ENCODE measurements at regions not wholly inside any gene's neighbourhood (a gene's known extent, or its start where the extent isn't known, plus 50 kb on each side); places are given as distances from the start of the nearest gene placed in this dataset.

DNA sequence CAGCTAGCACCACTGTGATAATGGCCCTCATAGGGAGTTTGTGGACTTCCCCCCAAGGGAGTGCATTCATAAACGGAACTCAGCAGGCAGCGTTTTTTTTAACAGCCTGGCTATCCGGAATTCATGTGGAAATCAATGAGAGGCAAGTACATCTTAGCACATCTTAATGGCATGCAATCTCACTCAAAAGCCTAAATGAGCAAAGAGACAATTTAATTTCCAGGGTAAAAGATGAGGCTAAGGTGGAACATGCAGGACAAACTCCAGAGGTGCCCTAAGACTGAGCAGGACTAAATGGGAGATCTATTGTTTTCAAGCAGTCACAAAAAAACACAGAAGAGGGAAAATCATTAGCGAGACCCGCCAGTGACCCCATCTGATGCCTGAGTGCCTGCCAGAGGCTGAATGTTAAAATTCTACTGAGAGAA, 243.5 kb upstream of the KCNIP4 start:
- H3K4me3 ChIP-seq (ENCODE audit: low read length) = no peak overlapping the region
- DNase-seq (ENCODE audit: low read depth, low spot score) = no peak
- H3K9me3 ChIP-seq (ENCODE audit: control insufficient read depth, insufficient read depth, low read length) = no peaks in the 10 kb centered on the region
- no peaks in the 10 kb centered on the region for H3K27me3 ChIP-seq (ENCODE audit: control insufficient read depth, insufficient read depth, low read length)
- H3K36me3 ChIP-seq (ENCODE audit: control insufficient read depth, insufficient read depth, low read length) = no peaks in the 10 kb centered on the region
- no peaks in the 10 kb centered on the region for H3K4me1 ChIP-seq (ENCODE audit: control insufficient read depth, insufficient read depth, low read length)
- no CpG with 5 or more reads among the region's 5 CpGs for WGBS (ENCODE audit: insufficient coverage, insufficient read length)
- no peak overlapping the region for H3K27ac ChIP-seq (ENCODE audit: low read length)

DNA sequence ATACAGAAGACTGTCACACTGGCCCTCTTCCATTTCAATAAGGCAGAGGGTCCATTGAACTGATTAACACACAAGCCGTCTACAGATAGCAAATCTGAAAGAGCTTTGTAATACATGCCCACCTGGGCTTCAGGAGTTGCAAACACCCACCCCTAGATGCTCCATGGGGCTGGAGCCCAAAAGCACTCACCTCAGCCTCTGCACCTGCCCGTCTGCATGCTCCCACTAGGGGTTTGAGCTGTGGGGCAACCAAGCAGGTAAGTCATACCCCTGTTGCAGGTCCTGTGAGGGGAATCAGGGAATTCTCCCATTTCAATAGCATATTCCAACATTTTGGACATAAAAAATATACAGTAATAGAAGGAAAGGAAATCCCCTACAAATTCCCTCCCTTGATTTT, 243.0 kb upstream of the KCNIP4 start:
- no CpG with 5 or more reads among the region's 2 CpGs for WGBS (ENCODE audit: insufficient coverage, insufficient read length)

DNA sequence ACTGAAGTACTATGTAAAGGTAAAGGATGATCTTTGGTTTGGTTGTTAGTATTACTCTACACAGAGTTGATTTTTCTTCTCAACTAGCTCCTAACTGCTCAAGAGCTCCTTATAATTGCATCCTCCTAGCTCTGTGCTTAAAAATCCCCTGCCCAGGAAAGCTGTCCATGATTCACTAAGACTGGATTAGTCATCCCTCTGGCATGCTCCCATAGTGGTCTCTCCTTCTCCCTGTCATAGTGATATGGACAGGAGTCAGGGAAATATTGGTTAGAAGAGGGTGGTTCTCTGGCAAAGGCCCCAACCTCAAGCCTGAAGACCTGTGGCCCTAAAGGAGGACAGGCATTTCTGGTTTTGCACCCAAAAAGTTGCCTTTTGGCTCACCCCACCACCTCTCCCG, 242.3 kb upstream of the KCNIP4 start:
- no peaks in the 10 kb centered on the region for H3K9me3 ChIP-seq (ENCODE audit: control insufficient read depth, insufficient read depth, low read length)
- no peaks in the 10 kb centered on the region for H3K4me1 ChIP-seq (ENCODE audit: control insufficient read depth, insufficient read depth, low read length)
- no peak overlapping the region for H3K27ac ChIP-seq (ENCODE audit: low read length)
- H3K27me3 ChIP-seq (ENCODE audit: control insufficient read depth, insufficient read depth, low read length) = no peaks in the 10 kb centered on the region
- no peaks in the 10 kb centered on the region for H3K36me3 ChIP-seq (ENCODE audit: control insufficient read depth, insufficient read depth, low read length)
- no CpG with 5 or more reads among the region's 1 CpG for WGBS (ENCODE audit: insufficient coverage, insufficient read length)
- H3K4me3 ChIP-seq (ENCODE audit: low read length) = no peak overlapping the region
- no peak for DNase-seq (ENCODE audit: low read depth, low spot score)

More for the DNA sequence above, 243.0 kb upstream of the KCNIP4 start:
- H3K36me3 ChIP-seq (ENCODE audit: control insufficient read depth, insufficient read depth, low read length) = no peaks in the 10 kb centered on the region
- no peak overlapping the region for H3K27ac ChIP-seq (ENCODE audit: low read length)
- H3K4me1 ChIP-seq (ENCODE audit: control insufficient read depth, insufficient read depth, low read length) = no peaks in the 10 kb centered on the region
- no peaks in the 10 kb centered on the region for H3K27me3 ChIP-seq (ENCODE audit: control insufficient read depth, insufficient read depth, low read length)
- DNase-seq (ENCODE audit: low read depth, low spot score) = no peak
- no peaks in the 10 kb centered on the region for H3K9me3 ChIP-seq (ENCODE audit: control insufficient read depth, insufficient read depth, low read length)
- no peak overlapping the region for H3K4me3 ChIP-seq (ENCODE audit: low read length)

DNA sequence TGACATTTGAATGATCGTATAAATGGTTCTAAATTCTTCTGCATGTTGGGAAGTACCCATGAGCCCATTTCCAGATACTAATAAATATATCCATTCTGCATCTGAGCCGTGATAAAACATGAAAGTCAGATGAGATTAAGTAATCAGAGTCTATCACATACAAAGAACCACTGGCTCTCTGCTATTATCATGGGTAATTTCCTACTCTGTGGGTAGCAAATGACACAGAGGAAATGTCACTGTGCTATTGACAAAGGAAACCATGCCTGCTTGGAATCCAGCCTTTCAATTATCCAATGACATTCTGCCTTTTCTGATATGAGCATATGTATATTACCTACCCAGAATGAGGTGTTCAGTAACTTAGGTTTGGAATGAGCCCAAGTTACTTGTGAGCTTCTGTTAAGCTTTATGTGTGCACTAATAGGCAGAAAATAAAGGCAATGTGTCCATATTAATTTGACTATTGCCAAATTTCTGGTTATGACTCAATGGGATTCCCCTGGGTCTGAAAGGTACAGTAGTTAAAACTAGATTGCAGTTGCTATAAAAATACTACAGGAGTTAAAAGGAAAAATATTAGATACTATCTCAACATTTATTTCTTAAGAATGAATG, 238.7 kb upstream of the KCNIP4 start:
- H3K4me3 ChIP-seq (ENCODE audit: low read length) = no peak overlapping the region
- H3K4me1 ChIP-seq (ENCODE audit: control insufficient read depth, insufficient read depth, low read length) = no peaks in the 10 kb centered on the region
- WGBS (ENCODE audit: insufficient coverage, insufficient read length) = no CpG with 5 or more reads among the region's 2 CpGs
- no peak overlapping the region for H3K27ac ChIP-seq (ENCODE audit: low read length)
- DNase-seq (ENCODE audit: low read depth, low spot score) = no peak
- no peaks in the 10 kb centered on the region for H3K9me3 ChIP-seq (ENCODE audit: control insufficient read depth, insufficient read depth, low read length)
- no peaks in the 10 kb centered on the region for H3K36me3 ChIP-seq (ENCODE audit: control insufficient read depth, insufficient read depth, low read length)
- no peaks in the 10 kb centered on the region for H3K27me3 ChIP-seq (ENCODE audit: control insufficient read depth, insufficient read depth, low read length)

GRCh38 chr4:22181736-22182135, 233.2 kb upstream of the KCNIP4 start:
- DNase-seq (ENCODE audit: low read depth, low spot score) = no peak
- H3K27ac ChIP-seq (ENCODE audit: low read length) = no peak overlapping the region
- H3K9me3 ChIP-seq (ENCODE audit: control insufficient read depth, insufficient read depth, low read length) = no peaks in the 10 kb centered on the region
- H3K36me3 ChIP-seq (ENCODE audit: control insufficient read depth, insufficient read depth, low read length) = no peaks in the 10 kb centered on the region
- H3K4me3 ChIP-seq (ENCODE audit: low read length) = no peak overlapping the region
- no peaks in the 10 kb centered on the region for H3K4me1 ChIP-seq (ENCODE audit: control insufficient read depth, insufficient read depth, low read length)
- H3K27me3 ChIP-seq (ENCODE audit: control insufficient read depth, insufficient read depth, low read length) = no peaks in the 10 kb centered on the region

DNA sequence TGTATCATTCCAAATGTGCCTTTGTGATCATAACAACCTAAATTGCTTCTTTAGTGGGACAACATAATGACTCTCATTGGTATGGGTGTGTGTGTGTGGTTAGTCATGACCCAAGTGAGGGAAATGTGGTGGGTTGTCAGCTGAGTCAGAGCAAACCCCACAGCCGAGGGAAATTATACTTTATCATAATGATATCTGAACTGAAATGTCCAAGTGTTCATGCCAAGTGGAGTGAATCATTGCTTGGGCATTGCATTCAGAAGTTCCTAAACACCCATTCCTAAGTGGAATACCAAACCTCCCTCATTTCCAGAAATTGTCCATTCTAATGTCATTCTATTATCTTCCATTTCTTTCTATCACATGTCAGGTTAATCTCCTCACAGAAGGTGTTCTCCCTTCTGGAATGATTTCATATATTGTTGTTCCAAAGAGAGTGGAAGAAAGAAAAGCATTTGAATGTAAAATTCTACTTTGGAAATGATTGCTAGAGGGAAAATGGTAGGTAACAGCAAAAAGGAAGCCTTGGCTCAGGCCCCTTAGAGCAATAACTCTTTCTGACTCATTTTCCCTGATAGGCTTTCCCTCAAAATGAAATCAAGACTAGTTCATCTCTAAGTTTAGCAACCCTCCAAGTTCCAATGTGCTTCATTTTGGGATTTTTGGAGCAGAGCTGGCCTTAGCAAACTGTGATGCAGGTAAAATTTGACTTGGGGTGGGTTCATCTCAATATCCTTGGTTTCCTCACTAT, 230.7 kb upstream of the KCNIP4 start:
- no peaks in the 10 kb centered on the region for H3K27me3 ChIP-seq (ENCODE audit: control insufficient read depth, insufficient read depth, low read length)
- no CpG with 5 or more reads among the region's 1 CpG for WGBS (ENCODE audit: insufficient coverage, insufficient read length)
- no peaks in the 10 kb centered on the region for H3K9me3 ChIP-seq (ENCODE audit: control insufficient read depth, insufficient read depth, low read length)
- DNase-seq (ENCODE audit: low read depth, low spot score) = no peak
- H3K27ac ChIP-seq (ENCODE audit: low read length) = no peak overlapping the region
- H3K4me3 ChIP-seq (ENCODE audit: low read length) = no peak overlapping the region
- no peaks in the 10 kb centered on the region for H3K36me3 ChIP-seq (ENCODE audit: control insufficient read depth, insufficient read depth, low read length)
- no peaks in the 10 kb centered on the region for H3K4me1 ChIP-seq (ENCODE audit: control insufficient read depth, insufficient read depth, low read length)

DNA sequence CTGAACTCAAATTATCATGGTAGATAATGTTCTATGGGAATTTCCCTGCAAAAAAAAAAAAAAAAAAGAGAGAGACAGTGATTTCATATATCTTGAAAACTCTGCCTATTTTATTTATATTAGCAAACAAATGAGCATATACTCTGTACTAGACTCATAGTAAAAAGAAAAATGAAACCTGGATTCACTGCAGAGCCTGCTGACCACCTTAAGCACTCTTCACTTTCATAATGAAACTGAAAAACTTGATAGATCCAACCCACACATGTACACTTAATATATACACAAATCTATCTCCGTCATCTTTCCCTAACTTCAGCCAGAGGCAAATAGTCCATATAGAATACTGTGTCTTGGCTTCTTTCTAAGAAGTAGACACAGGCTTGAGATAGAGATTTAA, 226.1 kb upstream of the KCNIP4 start:
- H3K4me1 ChIP-seq (ENCODE audit: control insufficient read depth, insufficient read depth, low read length) = no peaks in the 10 kb centered on the region

GRCh38 chr4:22170353-22170752, 221.8 kb upstream of the KCNIP4 start:
- Histone ChIP-seq H3K27ac (ENCODE audit: low read length) (no peak overlapping the region), H3K4me3 (ENCODE audit: low read length) (no peak overlapping the region), H3K4me1 (ENCODE audit: control insufficient read depth, insufficient read depth, low read length) (no peaks in the 10 kb centered on the region), H3K36me3 (ENCODE audit: control insufficient read depth, insufficient read depth, low read length) (no peaks in the 10 kb centered on the region), H3K27me3 (ENCODE audit: control insufficient read depth, insufficient read depth, low read length) (no peaks in the 10 kb centered on the region), H3K9me3 (ENCODE audit: control insufficient read depth, insufficient read depth, low read length) (no peaks in the 10 kb centered on the region)
- DNase-seq (ENCODE audit: low read depth, low spot score) = no peak
- no CpG with 5 or more reads among the region's 1 CpG for WGBS (ENCODE audit: insufficient coverage, insufficient read length)

More for the DNA sequence above, 226.1 kb upstream of the KCNIP4 start:
- no peak for DNase-seq (ENCODE audit: low read depth, low spot score)
- H3K9me3 ChIP-seq (ENCODE audit: control insufficient read depth, insufficient read depth, low read length) = no peaks in the 10 kb centered on the region
- no peaks in the 10 kb centered on the region for H3K36me3 ChIP-seq (ENCODE audit: control insufficient read depth, insufficient read depth, low read length)
- no peaks in the 10 kb centered on the region for H3K27me3 ChIP-seq (ENCODE audit: control insufficient read depth, insufficient read depth, low read length)
- 100% methylated on average over 1 of the region's 1 CpG for WGBS (ENCODE audit: insufficient coverage, insufficient read length)
- H3K27ac ChIP-seq (ENCODE audit: low read length) = no peak overlapping the region
- no peak overlapping the region for H3K4me3 ChIP-seq (ENCODE audit: low read length)

GRCh38 chr4:22167201-22167600, 218.6 kb upstream of the KCNIP4 start:
- Histone ChIP-seq H3K27me3 (ENCODE audit: control insufficient read depth, insufficient read depth, low read length) (no peaks in the 10 kb centered on the region), H3K4me3 (ENCODE audit: low read length) (no peak overlapping the region), H3K9me3 (ENCODE audit: control insufficient read depth, insufficient read depth, low read length) (no peaks in the 10 kb centered on the region), H3K4me1 (ENCODE audit: control insufficient read depth, insufficient read depth, low read length) (no peaks in the 10 kb centered on the region), H3K27ac (ENCODE audit: low read length) (no peak overlapping the region), H3K36me3 (ENCODE audit: control insufficient read depth, insufficient read depth, low read length) (no peaks in the 10 kb centered on the region)
- DNase-seq (ENCODE audit: low read depth, low spot score) = no peak
- no CpG with 5 or more reads among the region's 4 CpGs for WGBS (ENCODE audit: insufficient coverage, insufficient read length)

DNA sequence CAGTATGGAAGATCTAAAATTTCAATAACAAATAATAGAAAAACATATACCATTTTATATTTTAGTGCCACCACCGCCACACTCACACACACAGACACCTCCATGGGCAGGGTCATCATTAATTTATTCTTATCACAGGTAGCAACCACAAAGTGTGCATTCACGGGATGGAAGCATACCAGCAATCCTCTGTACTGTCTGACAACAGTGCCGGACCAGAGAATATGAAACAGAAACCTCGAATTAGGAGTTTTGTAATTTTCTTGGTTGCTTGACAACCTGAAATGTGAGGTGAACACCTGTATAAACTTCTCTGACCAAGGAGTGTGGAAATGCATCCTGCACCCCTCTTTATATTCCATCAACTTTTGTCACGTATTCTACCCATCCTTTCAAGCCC, 213.9 kb upstream of the KCNIP4 start:
- Histone ChIP-seq H3K4me1 (ENCODE audit: control insufficient read depth, insufficient read depth, low read length) (no peaks in the 10 kb centered on the region), H3K27ac (ENCODE audit: low read length) (no peak overlapping the region), H3K4me3 (ENCODE audit: low read length) (no peak overlapping the region), H3K9me3 (ENCODE audit: control insufficient read depth, insufficient read depth, low read length) (no peaks in the 10 kb centered on the region), H3K27me3 (ENCODE audit: control insufficient read depth, insufficient read depth, low read length) (no peaks in the 10 kb centered on the region), H3K36me3 (ENCODE audit: control insufficient read depth, insufficient read depth, low read length) (no peaks in the 10 kb centered on the region)
- no peak for DNase-seq (ENCODE audit: low read depth, low spot score)
- no CpG with 5 or more reads among the region's 5 CpGs for WGBS (ENCODE audit: insufficient coverage, insufficient read length)

GRCh38 chr4:22130741-22131140, 182.2 kb upstream of the KCNIP4 start:
- no peak for DNase-seq (ENCODE audit: low read depth, low spot score)
- WGBS (ENCODE audit: insufficient coverage, insufficient read length) = no CpG with 5 or more reads among the region's 3 CpGs
- no peaks in the 10 kb centered on the region for H3K9me3 ChIP-seq (ENCODE audit: control insufficient read depth, insufficient read depth, low read length)
- H3K27ac ChIP-seq (ENCODE audit: low read length) = no peak overlapping the region
- H3K4me3 ChIP-seq (ENCODE audit: low read length) = no peak overlapping the region
- no peaks in the 10 kb centered on the region for H3K27me3 ChIP-seq (ENCODE audit: control insufficient read depth, insufficient read depth, low read length)
- no peaks in the 10 kb centered on the region for H3K4me1 ChIP-seq (ENCODE audit: control insufficient read depth, insufficient read depth, low read length)
- H3K36me3 ChIP-seq (ENCODE audit: control insufficient read depth, insufficient read depth, low read length) = no peaks in the 10 kb centered on the region

Data from iPS DF 6.9 (cell line).